ENCODE measurements at regions not wholly inside any gene's neighbourhood (a gene's known extent, or its start where the extent isn't known, plus 50 kb on each side); places are given as distances from the start of the nearest gene placed in this dataset.

DNA sequence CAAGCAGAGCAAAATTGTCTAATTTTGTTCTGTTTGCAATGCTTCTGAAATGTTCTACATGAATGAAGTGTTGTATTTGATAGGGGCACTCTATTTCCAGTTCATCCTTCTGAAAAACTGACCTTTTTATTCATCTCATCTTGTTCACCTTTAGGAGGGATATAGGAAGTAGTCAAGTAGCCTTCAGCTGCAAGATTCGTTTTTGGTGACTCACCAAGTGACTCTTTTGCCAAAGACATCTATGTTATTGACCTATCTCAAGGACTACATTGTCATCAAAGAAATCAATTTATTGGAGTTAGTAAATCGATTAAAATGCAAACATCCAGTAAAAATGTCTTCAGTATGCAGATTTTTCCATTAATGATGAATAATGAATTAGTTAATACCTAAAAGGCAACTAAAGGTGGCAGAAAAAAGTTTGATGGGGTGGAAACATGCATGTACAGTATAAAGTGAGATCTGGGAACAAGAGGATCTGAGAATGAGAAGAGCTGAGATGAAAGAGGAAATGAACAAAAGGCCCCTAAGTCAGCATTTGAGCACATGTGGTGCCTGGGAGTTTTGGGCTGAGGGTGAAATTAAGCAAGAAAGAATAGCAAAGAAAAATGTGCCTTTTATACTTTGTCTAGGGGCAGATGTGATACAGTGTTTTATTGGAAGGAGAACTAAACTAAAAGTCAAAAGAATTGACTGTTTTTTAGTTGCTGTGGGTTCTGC is 255.1 kb upstream of the LINC00305 start:
- Histone ChIP-seq H3K27me3 (ENCODE audit: control insufficient read depth, insufficient read depth, low read length, poor library complexity, severe bottlenecking) (no peaks in the 10 kb centered on the region), H3K36me3 (ENCODE audit: control insufficient read depth, insufficient read depth, low read length) (no peaks in the 10 kb centered on the region), H3K4me3 (ENCODE audit: low read length) (no peak overlapping the region), H3K9ac (ENCODE audit: extremely low read depth, low read length, poor library complexity, severe bottlenecking) (no peak overlapping the region), H3K4me1 (ENCODE audit: control insufficient read depth, insufficient read depth, low read length) (no peaks in the 10 kb centered on the region), H3K9me3 (ENCODE audit: control insufficient read depth, low read length) (no peaks in the 10 kb centered on the region), H3K27ac (ENCODE audit: low read depth, low read length) (no peak overlapping the region)
- Mint-ChIP-seq H3K9me3 (no peaks in the 10 kb centered on the region), H3K36me3 (ENCODE audit: low read depth) (no peaks in the 10 kb centered on the region), H3K4me3 (no peak overlapping the region), H3K4me1 (peaks cover 9% of the 10 kb centered on the region), H3K27me3 (ENCODE audit: insufficient read depth) (no peaks in the 10 kb centered on the region), H3K27ac (no peak overlapping the region)
- TF ChIP-seq, protein P1, sequence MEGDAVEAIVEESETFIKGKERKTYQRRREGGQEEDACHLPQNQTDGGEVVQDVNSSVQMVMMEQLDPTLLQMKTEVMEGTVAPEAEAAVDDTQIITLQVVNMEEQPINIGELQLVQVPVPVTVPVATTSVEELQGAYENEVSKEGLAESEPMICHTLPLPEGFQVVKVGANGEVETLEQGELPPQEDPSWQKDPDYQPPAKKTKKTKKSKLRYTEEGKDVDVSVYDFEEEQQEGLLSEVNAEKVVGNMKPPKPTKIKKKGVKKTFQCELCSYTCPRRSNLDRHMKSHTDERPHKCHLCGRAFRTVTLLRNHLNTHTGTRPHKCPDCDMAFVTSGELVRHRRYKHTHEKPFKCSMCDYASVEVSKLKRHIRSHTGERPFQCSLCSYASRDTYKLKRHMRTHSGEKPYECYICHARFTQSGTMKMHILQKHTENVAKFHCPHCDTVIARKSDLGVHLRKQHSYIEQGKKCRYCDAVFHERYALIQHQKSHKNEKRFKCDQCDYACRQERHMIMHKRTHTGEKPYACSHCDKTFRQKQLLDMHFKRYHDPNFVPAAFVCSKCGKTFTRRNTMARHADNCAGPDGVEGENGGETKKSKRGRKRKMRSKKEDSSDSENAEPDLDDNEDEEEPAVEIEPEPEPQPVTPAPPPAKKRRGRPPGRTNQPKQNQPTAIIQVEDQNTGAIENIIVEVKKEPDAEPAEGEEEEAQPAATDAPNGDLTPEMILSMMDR (conservative IDR thresholded peaks at IDR 0.05), result no peak
- no peak for DNase-seq
- WGBS, 2 experiments (ENCODE audit: insufficient coverage in 1 of 2, insufficient read length in 1 of 2), result 83% methylated on average over 2 of the region's 2 CpGs; no CpG with 5 or more reads in 1 of the 2 experiments

DNA sequence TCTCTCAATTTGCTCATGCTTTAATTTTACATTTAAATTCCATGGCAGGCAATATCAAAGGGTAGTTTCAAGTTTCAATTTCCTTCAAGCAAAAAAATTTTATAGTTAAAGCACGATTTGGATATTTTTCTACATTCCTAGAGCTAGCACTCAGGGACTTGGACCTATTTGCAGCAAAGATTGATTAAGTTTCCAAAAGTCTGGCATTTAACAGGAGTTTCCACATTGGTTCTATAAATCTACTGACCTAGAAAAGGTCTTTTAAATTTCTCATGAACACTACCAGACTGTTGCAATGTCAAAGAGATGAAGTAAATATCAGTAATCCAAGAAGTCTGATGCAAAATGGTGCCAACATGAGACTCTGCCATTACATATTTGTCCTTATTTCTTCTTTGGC is 253.7 kb upstream of the LINC00305 start:
- Histone ChIP-seq H3K4me1 (ENCODE audit: control insufficient read depth, insufficient read depth, low read length) (no peaks in the 10 kb centered on the region), H3K27ac (ENCODE audit: low read depth, low read length) (no peak overlapping the region), H3K4me3 (ENCODE audit: low read length) (no peak overlapping the region), H3K9me3 (ENCODE audit: control insufficient read depth, low read length) (no peaks in the 10 kb centered on the region), H3K36me3 (ENCODE audit: control insufficient read depth, insufficient read depth, low read length) (no peaks in the 10 kb centered on the region), H3K27me3 (ENCODE audit: control insufficient read depth, insufficient read depth, low read length, poor library complexity, severe bottlenecking) (no peaks in the 10 kb centered on the region), H3K9ac (ENCODE audit: extremely low read depth, low read length, poor library complexity, severe bottlenecking) (no peak overlapping the region)
- Mint-ChIP-seq H3K4me1 (peaks cover 9% of the 10 kb centered on the region), H3K9me3 (no peaks in the 10 kb centered on the region), H3K27ac (no peak overlapping the region), H3K27me3 (ENCODE audit: insufficient read depth) (no peaks in the 10 kb centered on the region), H3K36me3 (ENCODE audit: low read depth) (no peaks in the 10 kb centered on the region), H3K4me3 (no peak overlapping the region)
- 91 to 100% methylated on average over 1 of the region's 1 CpG for WGBS, 2 experiments (ENCODE audit: insufficient coverage in 1 of 2, insufficient read length in 1 of 2)
- DNase-seq, result no peak
- TF ChIP-seq, protein P1 (conservative IDR thresholded peaks at IDR 0.05), result no peak

DNA sequence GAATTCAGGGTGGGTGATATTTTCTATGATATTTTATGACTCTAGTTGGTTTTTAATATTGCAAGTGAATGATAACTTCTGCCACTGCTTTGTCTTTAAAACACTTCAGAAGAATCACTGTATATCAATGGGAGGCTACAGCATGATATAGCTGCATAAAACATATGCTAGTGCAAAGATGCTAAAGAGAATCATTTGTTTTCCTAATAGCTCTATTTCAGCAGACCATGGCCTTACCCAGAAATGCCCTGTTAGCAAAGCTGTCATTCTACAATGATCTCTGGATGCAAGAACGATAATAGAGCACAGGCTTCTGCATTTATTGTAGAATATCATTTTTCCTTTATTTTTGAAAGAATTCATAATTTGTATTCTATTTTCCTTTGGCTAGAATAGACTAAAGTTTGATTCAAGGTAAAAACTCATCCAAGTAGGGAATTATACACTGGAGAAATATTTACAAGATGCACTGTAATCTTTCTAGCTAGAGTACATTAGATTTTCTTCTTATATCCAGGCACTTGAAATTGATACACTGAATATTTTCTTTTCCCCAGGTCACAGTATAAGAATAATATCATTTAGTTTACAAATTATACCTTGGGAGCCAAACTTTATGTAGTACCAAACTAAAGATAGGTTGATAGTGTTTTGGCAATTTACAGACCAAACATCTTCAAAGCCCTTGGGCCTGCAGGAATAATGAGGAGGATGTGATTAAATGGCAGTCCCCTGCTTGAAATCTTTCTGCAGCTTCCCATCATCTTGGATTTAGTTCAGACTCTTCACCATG is 252.6 kb upstream of the LINC00305 start:
- no peaks in the 10 kb centered on the region for H3K27me3 ChIP-seq (ENCODE audit: control insufficient read depth, insufficient read depth, low read length, poor library complexity, severe bottlenecking)
- H3K9ac ChIP-seq (ENCODE audit: extremely low read depth, low read length, poor library complexity, severe bottlenecking), result no peak overlapping the region
- no peak overlapping the region for H3K4me3 ChIP-seq (ENCODE audit: low read length)
- 100% methylated on average over 1 of the region's 1 CpG; no CpG with 5 or more reads in 1 of the 2 experiments for WGBS, 2 experiments (ENCODE audit: insufficient coverage in 1 of 2, insufficient read length in 1 of 2)
- H3K27ac ChIP-seq (ENCODE audit: low read depth, low read length), result no peak overlapping the region
- Mint-ChIP-seq H3K4me1 (peaks cover 9% of the 10 kb centered on the region), H3K4me3 (no peak overlapping the region), H3K27ac (no peak overlapping the region), H3K9me3 (no peaks in the 10 kb centered on the region), H3K36me3 (ENCODE audit: low read depth) (no peaks in the 10 kb centered on the region), H3K27me3 (ENCODE audit: insufficient read depth) (no peaks in the 10 kb centered on the region)
- no peaks in the 10 kb centered on the region for H3K9me3 ChIP-seq (ENCODE audit: control insufficient read depth, low read length)
- TF ChIP-seq, protein P1 (conservative IDR thresholded peaks at IDR 0.05), result no peak
- DNase-seq, result no peak
- no peaks in the 10 kb centered on the region for H3K36me3 ChIP-seq (ENCODE audit: control insufficient read depth, insufficient read depth, low read length)
- H3K4me1 ChIP-seq (ENCODE audit: control insufficient read depth, insufficient read depth, low read length), result no peaks in the 10 kb centered on the region

Measured in endodermal cell (in vitro differentiated cells).